Liver (tissue), 8 donors: ENCODE measurements at regions not wholly inside any gene's neighbourhood (a gene's known extent, or its start where the extent isn't known, plus 50 kb on each side); places are given as distances from the start of the nearest gene placed in this dataset.

Experiments used
- DNase-seq: peaks from one replicate; pipeline ENCODE4 v3.0.0-alpha.2; 2017; ENCODE audit warnings: low spot score
- H3K27ac ChIP-seq, 2 donors: one replicate each; pipeline ENCODE4 v1.7.0; 2013; ENCODE audit warnings: inconsistent platforms in 2 of 2, low read length in 2 of 2, control low read depth in 1 of 2, low read depth in 1 of 2, mild to moderate bottlenecking in 1 of 2
- H3K27me3 ChIP-seq, 4 donors: one replicate each; pipeline versions ENCODE4 v1.6.1 to v1.7.0; 2013; ENCODE audit warnings: low read length in 3 of 4, inconsistent platforms in 1 of 4, mild to moderate bottlenecking in 1 of 4, moderate library complexity in 1 of 4; ENCODE audit not compliant: control insufficient read depth in 4 of 4, insufficient read depth in 4 of 4
- H3K36me3 ChIP-seq, 4 donors: one replicate each; pipeline versions ENCODE4 v1.6.1 to v1.7.0; 2013; ENCODE audit warnings: low read length in 3 of 4, mild to moderate bottlenecking in 3 of 4, low read depth in 1 of 4, moderate library complexity in 1 of 4; ENCODE audit not compliant: control insufficient read depth in 4 of 4, insufficient read depth in 3 of 4
- H3K4me1 ChIP-seq, 4 donors: one replicate each; pipeline versions ENCODE4 v1.6.1 to v1.7.0; 2013; ENCODE audit warnings: low read length in 3 of 4, mild to moderate bottlenecking in 3 of 4, moderate library complexity in 1 of 4; ENCODE audit not compliant: control insufficient read depth in 4 of 4, insufficient read depth in 4 of 4
- H3K4me3 ChIP-seq, 3 donors: one replicate each; pipeline versions ENCODE4 v1.6.1 to v1.7.0; 2013; ENCODE audit warnings: low read length in 3 of 3, control low read depth in 1 of 3, low read depth in 1 of 3, mild to moderate bottlenecking in 1 of 3
- H3K9ac ChIP-seq, 2 donors: one replicate each; pipeline ENCODE4 v1.7.0; 2013; ENCODE audit warnings: low read length in 2 of 2, mild to moderate bottlenecking in 2 of 2, moderate library complexity in 2 of 2, control low read depth in 1 of 2, low read depth in 1 of 2
- H3K9me3 ChIP-seq, 4 donors: one replicate each; pipeline versions ENCODE4 v1.6.1 to v1.7.0; 2013; ENCODE audit warnings: low read length in 3 of 4; ENCODE audit not compliant: control insufficient read depth in 4 of 4
- ATF3 ChIP-seq: IDR thresholded peaks from 2 replicates; pipeline ENCODE4 v1.6.1; 2016; ENCODE audit warnings: antibody characterized with exemption
- EGR1 ChIP-seq, 2 donors: IDR thresholded peaks; 2 replicates each; pipeline ENCODE4 v1.6.1; 2016 to 2018; ENCODE audit warnings: antibody characterized with exemption in 2 of 2, low read depth in 2 of 2
- FOXA1 ChIP-seq: IDR thresholded peaks from 2 replicates; pipeline ENCODE4 v1.6.1; 2016; ENCODE audit warnings: antibody characterized with exemption
- FOXA2 ChIP-seq: IDR thresholded peaks from 2 replicates; pipeline ENCODE4 v1.6.1; 2016; ENCODE audit warnings: antibody characterized with exemption
- GABPA ChIP-seq, 2 donors: IDR thresholded peaks in 1 of 2; conservative IDR thresholded peaks in 1 of 2; 2 replicates each; pipeline ENCODE4 v1.6.1; 2016; ENCODE audit warnings: antibody characterized with exemption in 2 of 2, mild to moderate bottlenecking in 1 of 2, moderate library complexity in 1 of 2
- HNF4A ChIP-seq, 2 donors: conservative IDR thresholded peaks; 2 replicates each; pipeline ENCODE4 v1.6.1; 2016; ENCODE audit warnings: antibody characterized with exemption in 2 of 2, mild to moderate bottlenecking in 2 of 2
- HNF4G ChIP-seq: IDR thresholded peaks from 2 replicates; pipeline ENCODE4 v1.6.1; 2016; ENCODE audit warnings: antibody characterized with exemption
- JUND ChIP-seq, 2 donors: IDR thresholded peaks; 2 replicates each; pipeline ENCODE4 v1.6.1; 2016; ENCODE audit warnings: antibody characterized with exemption in 2 of 2
- MAX ChIP-seq: IDR thresholded peaks from 2 replicates; pipeline ENCODE4 v1.6.1; 2016; ENCODE audit warnings: antibody characterized with exemption
- NR2F2 ChIP-seq: IDR thresholded peaks from 2 replicates; pipeline ENCODE4 v1.6.1; 2016; ENCODE audit warnings: antibody characterized with exemption
- RAD21 ChIP-seq, 2 donors: IDR thresholded peaks; 2 replicates each; pipeline ENCODE4 v1.6.1; 2016; ENCODE audit warnings: antibody characterized with exemption in 2 of 2, mild to moderate bottlenecking in 2 of 2
- REST ChIP-seq: IDR thresholded peaks from 2 replicates; pipeline ENCODE4 v1.6.1; 2016; ENCODE audit warnings: antibody characterized with exemption, mild to moderate bottlenecking
- RXRA ChIP-seq, 2 donors: IDR thresholded peaks; 2 replicates each; pipeline ENCODE4 v1.6.1; 2017 to 2018; ENCODE audit warnings: antibody characterized with exemption in 2 of 2, mild to moderate bottlenecking in 1 of 2
- SP1 ChIP-seq: IDR thresholded peaks from 2 replicates; pipeline ENCODE4 v1.6.1; 2018; ENCODE audit warnings: antibody characterized with exemption, mild to moderate bottlenecking
- TAF1 ChIP-seq: conservative IDR thresholded peaks from 2 replicates; pipeline ENCODE4 v1.6.1; 2016; ENCODE audit warnings: antibody characterized with exemption, mild to moderate bottlenecking
- YY1 ChIP-seq: IDR thresholded peaks from 2 replicates; pipeline ENCODE4 v1.6.1; 2016; ENCODE audit warnings: antibody characterized with exemption, mild to moderate bottlenecking
- ZBTB33 ChIP-seq: IDR thresholded peaks from 2 replicates; pipeline ENCODE4 v1.6.1; 2016; ENCODE audit warnings: antibody characterized with exemption
- WGBS: extraction: QIAGEN DNeasy Blood & Tissue Kit; methylation state at CpG from one replicate; pipeline ENCODE4 v1.1.7; 2013; 5-methylcytosine and 5-hydroxymethylcytosine counted together
- TF ChIP-seq, protein P1 (sequence below): fragments of 150-350 bp; IDR thresholded peaks from 2 replicates; pipeline ENCODE4 v1.5.1; 2017; ENCODE audit warnings: improper control_type of control experiment, low read depth, low read length; ENCODE audit not compliant: missing input control
- donor health status: healthy.
- donor health status: healthy.
- donor health status: healthy.
- donor health status: healthy.
- donor health status: healthy.

- no peak overlapping the region for H3K4me3 ChIP-seq
- H3K9ac ChIP-seq: no peak overlapping the region
- TF ChIP-seq NR2F2 (no peak), FOXA2 (no peak), JUND (IDR thresholded peaks at IDR 0.05) (no peak), FOXA1 (no peak), REST (no peak), SP1 (no peak), HNF4A (conservative IDR thresholded peaks at IDR 0.05) (no peak), ATF3 (no peak), TAF1 (no peak), MAX (no peak), HNF4G (no peak), EGR1 (IDR thresholded peaks at IDR 0.05; ENCODE audit: low read depth in 2 of 2) (no peak), RXRA (IDR thresholded peaks at IDR 0.05) (no peak), YY1 (no peak), GABPA (IDR thresholded peaks at IDR 0.05 in 1 of 2, conservative IDR thresholded peaks at IDR 0.05 in 1 of 2) (no peak), ZBTB33 (no peak), RAD21 (IDR thresholded peaks at IDR 0.05) (no peak)
- TF ChIP-seq, protein P1, sequence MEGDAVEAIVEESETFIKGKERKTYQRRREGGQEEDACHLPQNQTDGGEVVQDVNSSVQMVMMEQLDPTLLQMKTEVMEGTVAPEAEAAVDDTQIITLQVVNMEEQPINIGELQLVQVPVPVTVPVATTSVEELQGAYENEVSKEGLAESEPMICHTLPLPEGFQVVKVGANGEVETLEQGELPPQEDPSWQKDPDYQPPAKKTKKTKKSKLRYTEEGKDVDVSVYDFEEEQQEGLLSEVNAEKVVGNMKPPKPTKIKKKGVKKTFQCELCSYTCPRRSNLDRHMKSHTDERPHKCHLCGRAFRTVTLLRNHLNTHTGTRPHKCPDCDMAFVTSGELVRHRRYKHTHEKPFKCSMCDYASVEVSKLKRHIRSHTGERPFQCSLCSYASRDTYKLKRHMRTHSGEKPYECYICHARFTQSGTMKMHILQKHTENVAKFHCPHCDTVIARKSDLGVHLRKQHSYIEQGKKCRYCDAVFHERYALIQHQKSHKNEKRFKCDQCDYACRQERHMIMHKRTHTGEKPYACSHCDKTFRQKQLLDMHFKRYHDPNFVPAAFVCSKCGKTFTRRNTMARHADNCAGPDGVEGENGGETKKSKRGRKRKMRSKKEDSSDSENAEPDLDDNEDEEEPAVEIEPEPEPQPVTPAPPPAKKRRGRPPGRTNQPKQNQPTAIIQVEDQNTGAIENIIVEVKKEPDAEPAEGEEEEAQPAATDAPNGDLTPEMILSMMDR: no peak
- H3K36me3 ChIP-seq: no peaks in the 10 kb centered on the region
- H3K27ac ChIP-seq: no peak overlapping the region
- H3K4me1 ChIP-seq: peaks cover 2 to 12% (median 5%) of the 10 kb centered on the region in 4 donors
- WGBS: 82% methylated on average over 4 of the region's 4 CpGs
- no peaks in the 10 kb centered on the region for H3K27me3 ChIP-seq
- no peaks in the 10 kb centered on the region for H3K9me3 ChIP-seq
- no peak for DNase-seq
Measured at GRCh38 chr5:173454361-173454735, 126.1 kb upstream of the STC2 start.
